ENCODE measurements at regions not wholly inside any gene's neighbourhood (a gene's known extent, or its start where the extent isn't known, plus 50 kb on each side); places are given as distances from the start of the nearest gene placed in this dataset.

DNA sequence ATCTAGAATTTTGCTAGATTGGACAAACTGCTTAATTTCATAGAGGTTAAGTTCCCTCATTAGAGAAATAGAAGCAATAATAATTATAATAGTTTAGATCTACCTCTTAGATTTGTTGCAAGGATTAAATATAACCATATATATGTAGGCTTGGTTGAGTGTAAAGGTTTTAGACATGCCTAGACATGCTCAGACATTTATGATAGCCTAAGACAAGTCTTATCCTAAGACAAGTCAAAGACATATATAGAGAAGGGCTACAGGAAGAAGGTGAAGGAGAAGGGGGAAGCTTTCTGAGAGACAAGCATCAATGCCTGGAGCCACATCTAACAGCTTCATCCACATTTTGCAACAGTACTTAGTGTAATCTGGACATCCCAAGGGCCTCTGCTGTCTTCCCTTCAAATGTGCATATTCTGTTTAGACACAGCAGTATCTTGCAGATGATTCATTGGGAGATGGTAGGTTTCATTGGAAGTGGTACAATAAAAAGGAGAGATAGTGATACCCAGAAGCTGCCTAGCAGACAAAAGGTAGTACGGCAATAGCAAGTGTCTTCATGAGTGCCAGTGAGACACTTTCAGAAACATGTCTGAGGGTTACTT is 146.5 kb downstream of the HGF start (continued):
- no peak for TF ChIP-seq SAP30 (IDR thresholded peaks at IDR 0.05; ENCODE audit: insufficient read depth, insufficient replicate concordance, low read length)
- TF ChIP-seq PHF8 (conservative IDR thresholded peaks at IDR 0.05; ENCODE audit: low read depth, low read length) = no peak
- TF ChIP-seq CBX5 (IDR thresholded peaks at IDR 0.05; ENCODE audit: low read depth, low read length) = no peak
- TF ChIP-seq KDM4A (IDR thresholded peaks at IDR 0.05; ENCODE audit: low read depth, low read length, severe bottlenecking) = no peak
